GM23248 (cell line): ENCODE measurements at regions not wholly inside any gene's neighbourhood (a gene's known extent, or its start where the extent isn't known, plus 50 kb on each side); places are given as distances from the start of the nearest gene placed in this dataset.

ENCODE experiments used
- DNase-seq: peaks from one replicate; pipeline ENCODE4 v3.0.0-alpha.2; 2015
- H2AFZ ChIP-seq: fragments of 200-600 bp; sonication (generic); 2 replicates; pipeline ENCODE4 v1.6.1; 2016; ENCODE audit warnings: antibody characterized with exemption
- H3F3A ChIP-seq: fragments of 200-600 bp; sonication (generic); 2 replicates; pipeline ENCODE4 v1.6.1; 2016; ENCODE audit warnings: mild to moderate bottlenecking, antibody characterized with exemption, mixed run types; ENCODE audit not compliant: insufficient read depth
- H3K27ac ChIP-seq: fragments of 200-600 bp; sonication (generic); 2 replicates; pipeline ENCODE4 v1.5.1; 2016; ENCODE audit warnings: mild to moderate bottlenecking
- H3K27me3 ChIP-seq: fragments of 200-600 bp; sonication (generic); replicated peaks from 2 replicates; pipeline ENCODE4 v1.6.1; 2016; ENCODE audit warnings: mild to moderate bottlenecking; ENCODE audit not compliant: insufficient read depth
- H3K36me3 ChIP-seq: fragments of 200-600 bp; sonication (generic); 2 replicates; pipeline ENCODE4 v1.6.1; 2016; ENCODE audit warnings: low read depth, mild to moderate bottlenecking
- H3K4me1 ChIP-seq: fragments of 200-600 bp; sonication (generic); 2 replicates; pipeline ENCODE4 v1.6.1; 2016; ENCODE audit warnings: mild to moderate bottlenecking; ENCODE audit not compliant: insufficient read depth
- H3K4me2 ChIP-seq: fragments of 200-600 bp; sonication (generic); one replicate; pipeline ENCODE4 v1.6.1; 2016; ENCODE audit warnings: mild to moderate bottlenecking; ENCODE audit not compliant: unreplicated experiment
- H3K4me3 ChIP-seq: fragments of 200-600 bp; sonication (generic); 2 replicates; pipeline ENCODE4 v1.5.1; 2016; ENCODE audit warnings: mild to moderate bottlenecking
- H3K79me2 ChIP-seq: fragments of 200-600 bp; sonication (generic); 2 replicates; pipeline ENCODE4 v1.6.1; 2016; ENCODE audit warnings: mild to moderate bottlenecking; ENCODE audit not compliant: insufficient read depth
- H3K9ac ChIP-seq: fragments of 200-600 bp; sonication (generic); 2 replicates; pipeline ENCODE4 v1.6.1; 2016; ENCODE audit warnings: mild to moderate bottlenecking
- H3K9me2 ChIP-seq: fragments of 200-600 bp; sonication (generic); 2 replicates; pipeline ENCODE4 v1.6.1; 2016; ENCODE audit warnings: mixed run types, mild to moderate bottlenecking, moderate library complexity; ENCODE audit not compliant: insufficient read depth
- H3K9me3 ChIP-seq: fragments of 200-600 bp; sonication (generic); one replicate; pipeline ENCODE4 v1.6.1; 2017; ENCODE audit warnings: low read depth
- H4K20me1 ChIP-seq: fragments of 200-600 bp; sonication (generic); 2 replicates; pipeline ENCODE4 v1.6.0; 2016; ENCODE audit not compliant: insufficient read depth
- EZH2 ChIP-seq: fragments of 200-600 bp; sonication (generic); IDR thresholded peaks from 2 replicates; pipeline ENCODE4 v1.6.1; 2018; ENCODE audit warnings: antibody characterized with exemption, mild to moderate bottlenecking; ENCODE audit not compliant: insufficient read depth, poor library complexity, severe bottlenecking
- EZH2phosphoT487 ChIP-seq: fragments of 200-600 bp; sonication (generic); IDR thresholded peaks from 2 replicates; pipeline ENCODE4 v1.6.1; 2018; ENCODE audit warnings: antibody characterized with exemption, moderate library complexity, mild to moderate bottlenecking, low read depth; ENCODE audit not compliant: insufficient read depth
- WGBS, 2 experiments: methylation state at CpG; one replicate each; pipeline ENCODE4 v1.1.6; 2015 to 2017; ENCODE audit warnings: low lambda C conversion rate in 2 of 2, low coverage in 1 of 2; ENCODE audit errors: missing lambda C conversion rate in 2 of 2; 5-methylcytosine and 5-hydroxymethylcytosine counted together
- in situ Hi-C: fragments of 300-500 bp; cut with MboI; formaldehyde crosslinking; loops from 2 replicates; pipeline ENCODE4 v1.15.0; 2020

DNA sequence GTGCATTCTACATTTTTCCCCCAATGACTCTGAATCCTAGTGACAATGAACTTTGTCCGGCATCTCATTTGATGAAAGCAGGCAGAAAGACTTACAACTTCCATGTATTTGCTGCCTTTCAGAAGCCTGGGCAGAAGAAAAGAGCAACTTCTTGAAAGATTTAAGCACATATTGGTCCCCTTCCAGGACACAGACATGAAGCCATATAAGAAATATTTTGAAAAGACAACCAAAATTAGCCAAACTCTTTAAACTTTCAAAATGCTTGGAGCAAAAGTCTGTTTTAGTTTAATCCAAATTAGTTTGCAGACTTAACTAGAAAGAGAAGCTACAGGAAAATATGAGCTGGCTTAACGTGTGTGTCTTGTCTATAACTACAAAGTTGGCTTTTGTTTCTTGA is 492.5 kb downstream of the NR4A2 start:
- H3K27ac ChIP-seq: no peak overlapping the region
- WGBS, 2 experiments: 0 to 3% methylated on average over 2 of the region's 2 CpGs
- H3F3A ChIP-seq: no peaks in the 10 kb centered on the region
- H3K9me2 ChIP-seq: no peaks in the 10 kb centered on the region
- in situ Hi-C loops: no loop called here
- H3K4me3 ChIP-seq: no peak overlapping the region
- H3K79me2 ChIP-seq: no peaks in the 10 kb centered on the region
- H3K36me3 ChIP-seq: no peaks in the 10 kb centered on the region
- no peaks in the 10 kb centered on the region for H3K9me3 ChIP-seq
- no peaks in the 10 kb centered on the region for H3K27me3 ChIP-seq
- no peak overlapping the region for H2AFZ ChIP-seq
- H3K4me1 ChIP-seq: no peaks in the 10 kb centered on the region
- TF ChIP-seq EZH2phosphoT487 (no peak), EZH2 (no peak)
- no peak overlapping the region for H3K4me2 ChIP-seq
- no peak for DNase-seq
- H4K20me1 ChIP-seq: no peaks in the 10 kb centered on the region
- no peak overlapping the region for H3K9ac ChIP-seq

DNA sequence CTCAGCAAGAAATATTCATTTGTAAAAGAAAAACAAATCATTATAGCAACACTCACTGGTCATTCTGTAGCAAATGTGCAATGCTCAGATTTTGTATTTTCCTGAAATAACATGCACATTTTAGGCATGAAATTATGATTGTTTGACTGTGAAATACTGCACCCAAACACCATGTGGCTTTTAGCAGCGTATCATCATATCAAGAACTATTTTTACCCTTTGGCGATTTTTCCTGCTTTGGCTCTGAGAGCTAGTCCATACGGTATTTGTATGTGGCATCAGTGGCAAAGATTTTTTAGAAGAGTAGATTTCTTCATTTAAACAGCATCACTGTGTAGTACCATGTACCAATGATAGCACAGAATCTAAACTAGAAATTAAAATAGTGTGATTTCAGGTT is 493.1 kb downstream of the NR4A2 start:
- WGBS, 2 experiments: 14% methylated on average over 3 of the region's 3 CpGs
- no peaks in the 10 kb centered on the region for H3K9me2 ChIP-seq
- no peaks in the 10 kb centered on the region for H3K4me1 ChIP-seq
- no peaks in the 10 kb centered on the region for H3K36me3 ChIP-seq
- H3K4me2 ChIP-seq: no peak overlapping the region
- no peak overlapping the region for H2AFZ ChIP-seq
- TF ChIP-seq EZH2phosphoT487 (no peak), EZH2 (no peak)
- no peaks in the 10 kb centered on the region for H4K20me1 ChIP-seq
- no peaks in the 10 kb centered on the region for H3K79me2 ChIP-seq
- in situ Hi-C loops: no loop called here
- H3K27ac ChIP-seq: no peak overlapping the region
- no peak overlapping the region for H3K4me3 ChIP-seq
- no peak overlapping the region for H3K9ac ChIP-seq
- H3F3A ChIP-seq: no peaks in the 10 kb centered on the region
- no peaks in the 10 kb centered on the region for H3K9me3 ChIP-seq
- DNase-seq: no peak
- H3K27me3 ChIP-seq: no peaks in the 10 kb centered on the region

DNA sequence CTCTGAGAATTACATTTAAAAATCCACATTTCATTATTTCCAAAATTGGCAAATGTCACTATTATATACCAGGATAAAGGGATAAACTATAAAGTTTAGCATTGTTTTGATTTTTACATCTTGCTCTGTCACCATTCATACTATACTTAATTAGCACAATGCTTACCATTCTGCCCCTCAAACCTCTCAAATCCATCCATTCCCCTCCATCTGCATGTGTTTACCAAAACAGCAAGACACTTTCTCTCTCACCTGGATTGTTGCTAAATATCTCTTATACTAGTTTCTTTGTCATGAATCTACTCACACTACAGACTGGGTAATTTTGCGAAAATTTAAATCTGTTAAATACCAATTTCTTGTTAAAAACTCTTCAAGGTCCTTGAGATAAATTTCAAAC is 496.1 kb downstream of the NR4A2 start:
- no peak for DNase-seq

DNA sequence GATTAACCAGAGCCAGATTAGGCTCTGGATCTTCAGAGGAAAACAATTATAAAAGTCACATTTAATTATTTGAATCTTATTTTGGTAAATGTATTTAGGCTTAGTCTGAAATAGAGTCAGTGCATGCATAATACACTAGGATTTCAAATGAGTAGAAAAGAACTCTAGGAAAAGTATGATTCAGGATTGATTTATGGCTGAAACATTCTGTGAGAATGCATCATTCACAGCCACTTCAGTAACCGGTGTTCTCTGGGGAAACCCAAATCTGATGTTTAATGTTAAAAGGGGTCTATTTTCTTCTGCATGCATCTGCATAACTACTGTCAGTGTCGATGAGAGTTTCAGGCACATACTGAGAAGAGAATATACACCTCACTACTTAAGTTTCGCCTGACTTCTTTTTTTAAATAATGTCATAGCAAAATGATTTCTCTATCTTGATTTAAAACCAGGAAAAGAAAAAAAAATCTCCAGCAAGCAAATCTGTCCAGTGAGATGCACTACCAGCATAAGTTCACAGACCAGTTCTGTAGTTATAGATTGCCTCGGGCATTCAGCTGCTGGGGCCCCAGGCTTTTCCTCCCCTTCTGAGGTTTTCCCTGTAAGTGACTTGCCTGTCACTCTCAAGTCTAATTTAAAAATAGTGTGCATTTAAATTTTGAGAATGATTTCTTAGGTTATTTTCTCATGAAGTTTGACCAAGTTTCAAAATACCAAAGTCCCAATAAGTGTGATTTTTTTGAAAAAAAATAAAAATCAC is 501.5 kb downstream of the NR4A2 start:
- H4K20me1 ChIP-seq: no peaks in the 10 kb centered on the region
- no peaks in the 10 kb centered on the region for H3K79me2 ChIP-seq
- H3K27ac ChIP-seq: no peak overlapping the region
- WGBS, 2 experiments: 26 to 40% methylated on average over 4 of the region's 4 CpGs
- no peak for DNase-seq
- H3K4me3 ChIP-seq: no peak overlapping the region
- H3F3A ChIP-seq: no peaks in the 10 kb centered on the region
- H3K9me2 ChIP-seq: no peaks in the 10 kb centered on the region
- H3K9me3 ChIP-seq: no peaks in the 10 kb centered on the region
- H3K9ac ChIP-seq: no peak overlapping the region
- no peaks in the 10 kb centered on the region for H3K27me3 ChIP-seq
- no peak overlapping the region for H2AFZ ChIP-seq
- H3K4me2 ChIP-seq: no peak overlapping the region
- TF ChIP-seq EZH2phosphoT487 (no peak), EZH2 (no peak)
- no peaks in the 10 kb centered on the region for H3K4me1 ChIP-seq
- in situ Hi-C loops: no loop called here
- H3K36me3 ChIP-seq: no peaks in the 10 kb centered on the region

More for the DNA sequence above, 496.1 kb downstream of the NR4A2 start:
- Histone ChIP-seq H3K4me2 (no peak overlapping the region), H3K9me2 (no peaks in the 10 kb centered on the region), H3F3A (no peaks in the 10 kb centered on the region), H3K27ac (no peak overlapping the region), H3K79me2 (no peaks in the 10 kb centered on the region), H3K4me3 (no peak overlapping the region), H2AFZ (no peak overlapping the region), H3K9me3 (no peaks in the 10 kb centered on the region), H3K9ac (no peak overlapping the region), H3K4me1 (no peaks in the 10 kb centered on the region), H4K20me1 (no peaks in the 10 kb centered on the region), H3K27me3 (no peaks in the 10 kb centered on the region), H3K36me3 (no peaks in the 10 kb centered on the region)
- 35 to 43% methylated on average over 1 of the region's 1 CpG for WGBS, 2 experiments
- in situ Hi-C loops: no loop called here
- no peak for TF ChIP-seq EZH2
- no peak for TF ChIP-seq EZH2phosphoT487

DNA sequence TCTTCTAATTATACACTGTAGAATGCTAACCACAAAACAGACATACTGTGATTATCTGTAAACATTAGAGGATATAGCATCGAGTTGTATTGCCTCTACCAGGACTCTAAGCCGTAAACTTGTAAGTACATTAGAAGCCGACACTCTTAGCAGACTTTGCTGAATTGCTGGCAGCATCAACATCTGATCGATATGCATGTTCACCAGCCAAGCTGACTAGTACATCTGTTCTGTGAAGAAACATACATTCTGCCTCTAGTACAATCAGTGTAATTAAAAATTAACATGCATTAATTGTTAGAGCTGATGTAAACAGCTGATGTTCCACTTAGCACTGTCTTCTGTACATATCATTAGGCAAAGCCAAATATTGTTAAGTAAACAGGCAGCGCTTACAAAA is 502.2 kb downstream of the NR4A2 start:
- WGBS, 2 experiments: 42 to 44% methylated on average over 5 of the region's 5 CpGs
- no peaks in the 10 kb centered on the region for H3K9me2 ChIP-seq
- in situ Hi-C loops: no loop called here

More for the DNA sequence above, 502.2 kb downstream of the NR4A2 start:
- no peak overlapping the region for H2AFZ ChIP-seq
- no peak overlapping the region for H3K4me3 ChIP-seq
- no peaks in the 10 kb centered on the region for H3K79me2 ChIP-seq
- H3K4me2 ChIP-seq: no peak overlapping the region
- no peaks in the 10 kb centered on the region for H3K9me3 ChIP-seq
- TF ChIP-seq EZH2: no peak
- TF ChIP-seq EZH2phosphoT487: no peak
- DNase-seq: no peak
- H3K36me3 ChIP-seq: no peaks in the 10 kb centered on the region
- H3F3A ChIP-seq: no peaks in the 10 kb centered on the region
- no peaks in the 10 kb centered on the region for H4K20me1 ChIP-seq
- no peak overlapping the region for H3K9ac ChIP-seq
- no peaks in the 10 kb centered on the region for H3K27me3 ChIP-seq
- no peak overlapping the region for H3K27ac ChIP-seq
- no peaks in the 10 kb centered on the region for H3K4me1 ChIP-seq
